Kidney (tissue), 13 donors: ENCODE measurements at regions not wholly inside any gene's neighbourhood (a gene's known extent, or its start where the extent isn't known, plus 50 kb on each side); places are given as distances from the start of the nearest gene placed in this dataset.

Source experiments
- DNase-seq, 5 donors: peaks; one replicate each; pipeline ENCODE4 v3.0.0-alpha.2; 2013 to 2020
- FAIRE-seq: peaks from 2 replicates; lab custom pipeline; 2012; peaks lifted over from hg19 to GRCh38; lab: Jason Lieb, UNC
- H3K27ac ChIP-seq, 2 donors: one replicate each; pipeline ENCODE4 v1.7.0; 2013; ENCODE audit warnings: low read depth in 2 of 2, low read length in 2 of 2, inconsistent platforms in 1 of 2
- H3K27me3 ChIP-seq: one replicate; pipeline ENCODE4 v1.7.1; 2013; ENCODE audit warnings: low read length, inconsistent platforms; ENCODE audit not compliant: control insufficient read depth, insufficient read depth
- H3K36me3 ChIP-seq, 3 donors: one replicate each; pipeline versions ENCODE4 v1.7.0 to v1.7.1; 2013; ENCODE audit warnings: low read length in 3 of 3, control low read depth in 1 of 3, inconsistent platforms in 1 of 3; ENCODE audit not compliant: insufficient read depth in 3 of 3, control insufficient read depth in 2 of 3
- H3K4me1 ChIP-seq, 3 donors: one replicate each; pipeline versions ENCODE4 v1.7.0 to v1.7.1; 2013; ENCODE audit warnings: low read length in 3 of 3, inconsistent platforms in 1 of 3, low read depth in 1 of 3; ENCODE audit not compliant: control insufficient read depth in 2 of 3, insufficient read depth in 2 of 3
- H3K4me3 ChIP-seq, 3 donors: one replicate each; pipeline versions ENCODE4 v1.7.0 to v1.8.1; 2013; ENCODE audit warnings: low read length in 3 of 3, control low read depth in 1 of 3, inconsistent platforms in 1 of 3
- H3K9ac ChIP-seq, 3 donors: one replicate each; pipeline versions ENCODE4 v1.7.0 to v1.7.1; 2013; ENCODE audit warnings: low read length in 3 of 3, control low read depth in 1 of 3, inconsistent platforms in 1 of 3
- H3K9me3 ChIP-seq, 3 donors: one replicate each; pipeline versions ENCODE4 v1.7.0 to v1.7.1; 2013; ENCODE audit warnings: low read length in 3 of 3, control low read depth in 1 of 3, inconsistent platforms in 1 of 3; ENCODE audit not compliant: control insufficient read depth in 2 of 3, insufficient read depth in 1 of 3
- CTCF ChIP-seq: IDR thresholded peaks from 3 replicates; pipeline ENCODE4 v1.5.1; 2012; ENCODE audit warnings: mild to moderate bottlenecking, moderate library complexity, borderline replicate concordance; ENCODE audit not compliant: insufficient read depth; ENCODE audit errors: extremely low read depth
- intact Hi-C: fragments of 100-400 bp; cut with DNase I; formaldehyde crosslinking; loops from one replicate; pipeline ENCODE4 v1.11.1; 2022
- donor health status: control.
- donor health status: control.
- donor health status: control.
- donor health status: control.
- donor health status: control.
- donor health status: DM: yes; HTN: yes; CAD: no.
- donor health status: Normal renal cell carcinoma (clear cell type).

GRCh38 chr9:80881940-80882339 lies 807.4 kb downstream of the TLE1 start:
- FAIRE-seq: no peak

GRCh38 chr9:80881320-80881719 lies 808.0 kb downstream of the TLE1 start:
- DNase-seq (no peak), FAIRE-seq (no peak)
- Histone ChIP-seq H3K9ac (no peak overlapping the region), H3K27me3 (no peaks in the 10 kb centered on the region), H3K9me3 (no peaks in the 10 kb centered on the region), H3K36me3 (no peaks in the 10 kb centered on the region), H3K4me1 (no peaks in the 10 kb centered on the region), H3K4me3 (no peak overlapping the region), H3K27ac (no peak overlapping the region)
- intact Hi-C loops: no loop called here
- TF ChIP-seq CTCF: no peak

More at GRCh38 chr9:80881940-80882339, 807.4 kb downstream of the TLE1 start:
- H3K9ac ChIP-seq: no peak overlapping the region
- H3K27me3 ChIP-seq: no peaks in the 10 kb centered on the region
- no peak overlapping the region for H3K4me3 ChIP-seq
- no peaks in the 10 kb centered on the region for H3K36me3 ChIP-seq
- TF ChIP-seq CTCF: no peak
- no peaks in the 10 kb centered on the region for H3K9me3 ChIP-seq
- H3K27ac ChIP-seq: no peak overlapping the region
- no peaks in the 10 kb centered on the region for H3K4me1 ChIP-seq
- intact Hi-C loops: no loop called here
- no peak for DNase-seq

- no peak for DNase-seq
- Histone ChIP-seq H3K27ac (no peak overlapping the region), H3K4me3 (no peak overlapping the region), H3K9ac (no peak overlapping the region), H3K27me3 (no peaks in the 10 kb centered on the region), H3K36me3 (no peaks in the 10 kb centered on the region), H3K9me3 (no peaks in the 10 kb centered on the region), H3K4me1 (no peaks in the 10 kb centered on the region)
- TF ChIP-seq CTCF: no peak
- intact Hi-C loops: no loop called here
- FAIRE-seq: no peak
These were observed 810.8 kb downstream of the TLE1 start for GRCh38 chr9:80878556-80878955.

GRCh38 chr9:80875947-80876346 lies 813.4 kb downstream of the TLE1 start:
- Histone ChIP-seq H3K27me3 (no peaks in the 10 kb centered on the region), H3K9ac (no peak overlapping the region), H3K4me1 (no peaks in the 10 kb centered on the region), H3K4me3 (no peak overlapping the region), H3K27ac (no peak overlapping the region), H3K36me3 (no peaks in the 10 kb centered on the region), H3K9me3 (no peaks in the 10 kb centered on the region)
- DNase-seq: no peak
- no peak for FAIRE-seq
- TF ChIP-seq CTCF: no peak
- intact Hi-C loops: no loop called here
